Left cardiac atrium (tissue), 4 donors: ENCODE measurements at regions not wholly inside any gene's neighbourhood (a gene's known extent, or its start where the extent isn't known, plus 50 kb on each side); places are given as distances from the start of the nearest gene placed in this dataset.
"Not testable (repeated sequence)": the region's sequence is repeated elsewhere in the genome, so short reads cannot be mapped to it uniquely, and the experiment has no call there.

Experiments
- ATAC-seq, 2 donors: fragments of 200-7000 bp; cut with Tn5 transposase; one replicate each; pipeline ENCODE4 v1.9.1; 2020; ENCODE audit warnings: mild to moderate bottlenecking in 2 of 2, moderate library complexity in 2 of 2
- DNase-seq: peaks from one replicate; pipeline ENCODE4 v3.0.0-alpha.2; 2020
- intact Hi-C, 2 donors: fragments of 100-400 bp; cut with DNase I; formaldehyde crosslinking; loops; one replicate each; pipeline versions ENCODE4 v1.14.1 to v1.15.1; 2022 to 2023
- donor health status: DM: no; HTN: yes; CAD: no.
- donor health status: DM: no; HTN: yes; CAD: no; lungs with severe emphysema.
- donor health status: DM: yes; HTN: yes; CAD: no.
- donor health status: Dilated cardiomyopathy.

DNA sequence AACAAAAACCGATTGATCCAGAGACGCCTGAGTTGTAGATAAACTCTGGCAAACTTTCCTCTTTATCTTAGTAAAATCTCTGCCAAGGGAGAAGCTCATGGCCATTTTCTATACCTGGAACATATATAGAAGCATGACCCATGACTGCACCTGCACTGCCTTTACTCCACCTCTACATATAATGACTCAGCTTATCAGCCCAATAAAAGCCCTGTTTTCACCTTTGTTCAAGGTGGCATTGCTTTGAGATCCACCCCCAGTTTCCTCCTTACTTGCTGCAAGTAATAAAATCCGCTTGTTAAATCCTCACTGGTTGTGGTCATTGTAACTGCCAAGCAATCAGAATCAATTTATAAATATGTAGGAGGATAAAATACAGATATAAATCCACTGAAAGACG is 1280.4 kb downstream of the NSUN3 start:
- no peak for ATAC-seq
- intact Hi-C loops, result no loop called here
- DNase-seq, result no peak

DNA sequence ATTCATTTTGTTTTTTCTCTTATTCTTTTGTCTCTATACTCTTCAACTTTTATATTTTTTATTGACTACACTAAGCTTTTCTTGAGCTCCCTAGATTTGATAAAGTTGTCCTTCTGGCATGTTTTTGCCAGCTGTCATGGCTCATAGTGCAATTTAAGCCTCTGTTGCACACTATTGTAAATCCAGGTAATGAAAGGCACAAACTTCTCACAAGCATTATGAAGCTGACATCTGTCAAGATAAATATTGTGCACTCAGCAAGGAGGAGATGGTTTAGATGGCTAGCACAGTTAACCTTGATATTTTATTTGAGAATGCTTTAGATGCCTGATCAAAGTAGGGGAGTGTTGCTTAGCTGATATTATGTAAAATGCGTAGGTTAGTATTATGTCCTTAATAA is 1280.9 kb downstream of the NSUN3 start:
- intact Hi-C loops, result no loop called here
- ATAC-seq, result no peak
- no peak for DNase-seq

DNA sequence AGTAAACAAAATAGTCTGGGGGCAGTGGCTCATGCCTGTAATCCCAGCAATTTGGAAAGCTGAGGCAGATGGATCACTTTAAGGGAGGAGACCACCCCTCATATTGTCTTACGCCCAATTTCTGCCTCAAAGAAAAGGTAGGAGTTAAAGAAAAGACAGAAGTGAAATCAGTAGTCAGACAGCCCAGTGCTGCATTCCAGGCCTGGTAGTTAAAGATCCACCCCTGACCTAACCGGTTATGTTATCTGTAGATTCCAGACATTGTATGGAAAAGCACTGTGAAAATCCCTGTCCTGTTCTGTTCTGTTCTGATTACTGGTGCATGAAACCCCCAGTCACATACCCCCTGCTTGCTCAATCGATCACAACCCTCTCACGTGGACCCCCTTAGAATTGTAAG is 1285.1 kb downstream of the NSUN3 start:
- not testable (repeated sequence) for ATAC-seq, DNase-seq

DNA sequence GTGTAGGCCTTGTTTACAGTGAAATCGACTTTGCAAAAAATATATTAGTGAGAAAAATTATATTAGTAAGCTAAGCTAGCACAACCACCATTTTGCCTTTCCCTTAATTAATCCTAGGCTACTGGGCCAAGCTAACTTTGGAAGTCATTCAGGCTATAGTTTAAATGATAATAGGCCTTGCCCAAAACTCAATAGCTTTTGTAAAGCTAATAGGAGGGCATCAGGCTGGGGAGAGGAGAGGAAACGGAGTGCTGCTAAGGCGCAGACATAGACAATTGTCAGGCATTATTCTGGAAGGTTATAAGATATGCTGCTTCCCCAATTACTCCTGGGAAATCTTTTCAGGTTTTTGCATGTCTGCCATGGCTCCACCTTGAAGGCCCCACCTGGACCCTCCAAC is 1286.0 kb downstream of the NSUN3 start:
- intact Hi-C loops, result no loop called here
- DNase-seq (no peak), ATAC-seq (no peak)

More for the DNA sequence above, 1285.1 kb downstream of the NSUN3 start:
- intact Hi-C loops, result not testable (repeated sequence)

DNA sequence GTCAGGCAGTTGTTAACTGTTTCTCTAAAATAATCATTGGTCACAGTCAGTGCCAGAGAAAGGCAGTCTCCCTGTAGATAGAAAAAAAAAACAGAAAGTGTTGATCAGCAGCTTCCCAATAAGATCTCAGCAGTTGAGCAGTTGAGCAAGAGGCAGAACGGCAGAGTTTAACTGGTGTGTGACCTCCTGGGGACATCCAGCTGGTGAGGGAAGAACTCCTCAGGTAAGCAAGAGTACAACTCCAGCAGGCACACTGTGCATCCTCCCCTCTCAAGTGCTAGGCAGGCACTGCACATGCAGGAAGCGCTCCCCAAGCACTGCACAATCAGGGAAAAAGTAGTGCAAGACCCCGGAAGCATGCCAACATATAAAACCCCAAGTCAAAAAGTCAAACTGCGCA is 1287.2 kb downstream of the NSUN3 start:
- intact Hi-C loops, result no loop called here
- ATAC-seq (no peak), DNase-seq (no peak)

DNA sequence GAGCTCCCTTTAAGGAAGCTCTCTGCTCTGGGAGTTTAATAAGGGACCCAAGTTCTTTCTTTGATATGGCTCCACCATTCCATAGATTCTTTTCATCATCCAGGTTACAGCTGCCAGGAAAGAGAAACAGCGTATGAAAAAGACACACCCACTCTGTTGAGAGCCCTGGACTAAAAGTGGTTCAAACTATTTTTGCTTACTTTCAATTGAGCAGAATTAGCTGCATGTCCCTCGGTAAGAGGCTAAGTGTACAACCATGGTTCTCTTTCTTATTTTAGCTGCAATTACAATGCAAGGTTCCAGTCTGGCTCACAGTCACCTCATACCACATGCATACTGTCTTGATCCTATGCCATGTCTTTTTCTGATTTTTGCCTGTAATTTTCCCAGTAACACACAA is 1288.3 kb downstream of the NSUN3 start:
- ATAC-seq (no peak), DNase-seq (no peak)
- intact Hi-C loops, result no loop called here

DNA sequence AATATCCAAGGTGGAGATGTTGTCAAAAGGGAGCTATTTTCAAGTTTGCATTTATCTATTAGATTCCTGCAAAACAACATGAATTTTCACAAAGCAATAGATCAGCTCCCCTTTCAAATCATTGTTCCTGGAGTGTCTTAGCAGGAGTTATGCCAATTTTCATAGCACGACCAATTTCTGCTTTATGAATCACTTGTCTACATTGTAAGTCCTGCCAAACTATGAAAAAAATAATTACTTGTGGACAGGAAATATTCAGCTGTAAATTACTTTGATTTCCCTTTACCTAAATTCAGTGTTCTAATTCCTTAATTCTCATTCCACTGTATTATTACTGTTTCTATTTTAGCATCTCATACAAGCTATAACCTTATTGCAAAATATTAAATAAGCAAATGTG is 1289.6 kb downstream of the NSUN3 start:
- intact Hi-C loops, result no loop called here
- DNase-seq, result no peak
- no peak for ATAC-seq

DNA sequence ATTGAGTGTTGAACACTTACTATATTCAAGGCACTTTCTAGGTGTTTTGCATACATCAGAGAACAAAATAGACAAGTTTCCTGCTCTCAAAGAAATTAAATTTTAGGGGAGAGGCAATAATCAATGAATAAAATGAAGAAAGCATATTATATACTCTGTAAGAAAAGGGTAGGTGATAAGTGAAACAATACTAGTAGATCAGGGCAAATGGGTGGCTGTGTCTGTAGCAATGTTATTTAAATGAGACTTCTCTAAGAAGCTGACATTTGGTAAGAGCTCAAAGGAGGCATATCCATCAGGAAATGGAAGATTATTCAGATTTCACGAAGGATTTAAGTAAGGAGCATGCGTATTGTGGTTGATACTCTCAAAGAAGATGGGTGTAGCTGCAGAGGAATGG is 1291.6 kb downstream of the NSUN3 start:
- intact Hi-C loops, result no loop called here
- no peak for DNase-seq
- no peak for ATAC-seq

DNA sequence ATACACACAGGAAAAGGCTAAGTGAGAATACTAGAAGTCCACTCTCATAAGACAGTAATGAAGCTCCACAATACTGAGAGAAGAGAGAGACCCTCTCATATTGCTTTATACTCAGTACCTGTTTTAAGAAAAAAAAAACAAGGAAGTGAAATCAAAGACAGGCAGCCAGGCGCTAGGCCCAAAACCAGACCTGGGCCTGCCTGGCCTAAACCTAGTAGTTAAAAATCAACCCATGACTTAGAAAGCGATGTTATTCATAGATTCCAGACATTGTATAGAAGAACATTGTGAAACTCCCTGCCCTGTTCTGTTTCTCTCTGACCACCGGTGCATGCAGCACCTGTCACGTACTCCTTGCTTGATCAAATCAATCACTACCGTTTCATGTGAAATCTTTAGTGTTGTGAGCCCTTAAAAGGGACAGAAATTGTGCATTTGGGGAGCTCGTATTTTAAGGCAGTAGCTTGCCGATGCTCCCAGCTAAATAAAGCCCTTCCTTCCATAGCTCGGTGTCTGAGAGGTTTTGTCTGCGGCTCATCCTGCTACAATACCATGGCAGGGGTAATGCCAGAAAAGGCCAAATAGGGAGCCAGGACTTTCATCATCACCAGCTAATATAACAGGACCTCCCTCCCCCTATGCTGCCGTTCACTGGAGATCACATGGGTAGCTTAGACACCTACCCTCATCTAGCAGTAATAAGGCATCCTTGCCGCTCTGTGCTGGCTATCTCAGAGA is 1294.1 kb downstream of the NSUN3 start:
- ATAC-seq (no peak), DNase-seq (no peak)
- intact Hi-C loops, result no loop called here

DNA sequence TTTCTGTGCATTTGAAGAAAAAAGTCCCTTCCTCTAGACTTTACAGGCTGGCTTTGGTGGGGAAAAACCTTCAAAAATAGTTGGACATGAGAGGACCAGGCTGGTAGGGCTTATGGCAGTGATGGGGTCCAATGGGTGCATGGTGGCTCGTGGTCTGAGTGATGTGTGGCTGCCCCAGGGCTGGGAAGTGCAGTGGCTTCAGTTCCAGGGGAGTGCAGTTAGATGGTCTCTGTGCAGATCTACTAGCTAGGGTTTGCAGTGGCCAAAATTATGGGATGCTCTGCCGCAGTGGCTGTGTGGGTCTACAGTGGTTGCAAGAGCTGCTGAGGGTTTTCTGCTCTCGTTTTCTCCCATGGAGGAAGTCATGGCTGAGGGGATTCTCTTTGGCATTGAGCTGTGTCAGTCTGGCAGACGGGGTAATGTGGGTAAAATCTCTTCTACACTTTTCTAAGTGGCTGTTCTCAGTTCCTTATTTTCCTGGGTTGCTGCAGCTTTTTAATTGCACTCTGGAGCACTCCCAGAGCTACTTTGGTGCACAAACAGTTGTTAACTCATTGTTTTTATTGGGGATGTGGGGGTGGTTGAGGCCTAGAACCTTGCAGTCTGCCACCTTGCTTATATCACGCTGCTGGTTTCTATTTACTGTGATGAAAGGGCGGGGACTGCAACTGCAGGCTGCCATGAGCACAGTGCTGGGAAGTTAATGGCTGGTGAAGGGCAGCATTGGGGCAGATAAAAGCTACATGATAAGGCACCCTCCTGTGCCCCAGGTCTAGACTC is 1324.6 kb downstream of the NSUN3 start:
- no peak for ATAC-seq
- no peak for DNase-seq
- intact Hi-C loops, result no loop called here

DNA sequence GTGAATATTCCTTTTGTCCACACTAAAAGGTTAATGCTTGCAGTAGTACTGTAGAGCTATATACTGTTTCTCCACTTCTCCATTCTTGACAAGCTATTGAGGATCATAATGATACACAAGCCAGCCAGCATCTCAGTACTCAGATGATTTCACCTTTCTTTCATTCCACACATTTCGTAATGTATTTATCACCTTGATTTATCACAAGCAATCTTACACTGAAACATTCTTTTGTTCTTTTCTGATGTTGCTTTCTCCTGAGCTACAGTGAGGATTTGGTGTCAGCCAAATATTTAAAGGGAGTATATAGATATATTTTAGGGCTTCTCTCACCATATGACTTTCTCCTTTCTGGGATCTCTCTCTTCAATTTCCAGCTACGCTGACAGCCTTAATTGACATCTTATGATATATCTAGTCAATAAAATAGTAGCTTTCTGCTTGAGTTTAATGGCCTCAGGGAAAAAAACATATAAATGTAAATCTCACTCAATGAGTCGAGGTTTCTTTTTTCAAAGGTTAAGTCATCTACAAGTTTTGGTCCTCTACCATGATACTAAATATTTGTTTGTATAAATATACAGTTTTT is 1327.0 kb downstream of the NSUN3 start:
- ATAC-seq, result no peak
- intact Hi-C loops, result no loop called here
- no peak for DNase-seq

DNA sequence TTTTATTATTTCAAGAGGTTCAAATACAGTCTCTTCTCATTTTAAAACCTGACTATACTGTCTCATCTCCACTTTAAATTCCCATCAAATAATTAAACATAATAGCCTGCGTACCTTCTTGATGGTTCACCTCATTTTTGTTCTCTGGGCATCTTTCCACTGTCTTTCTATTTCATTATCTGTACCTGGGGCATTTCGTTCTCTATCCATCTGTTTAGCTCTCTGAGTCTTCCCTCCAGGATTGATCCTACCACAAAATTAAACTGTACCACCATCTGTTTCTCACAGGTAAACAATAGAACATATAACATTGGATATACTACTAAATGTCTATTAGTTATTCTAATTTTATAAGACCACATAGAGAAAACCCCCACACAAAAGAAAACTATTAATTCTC is 1331.4 kb downstream of the NSUN3 start:
- DNase-seq (no peak), ATAC-seq (no peak)
- intact Hi-C loops, result no loop called here

DNA sequence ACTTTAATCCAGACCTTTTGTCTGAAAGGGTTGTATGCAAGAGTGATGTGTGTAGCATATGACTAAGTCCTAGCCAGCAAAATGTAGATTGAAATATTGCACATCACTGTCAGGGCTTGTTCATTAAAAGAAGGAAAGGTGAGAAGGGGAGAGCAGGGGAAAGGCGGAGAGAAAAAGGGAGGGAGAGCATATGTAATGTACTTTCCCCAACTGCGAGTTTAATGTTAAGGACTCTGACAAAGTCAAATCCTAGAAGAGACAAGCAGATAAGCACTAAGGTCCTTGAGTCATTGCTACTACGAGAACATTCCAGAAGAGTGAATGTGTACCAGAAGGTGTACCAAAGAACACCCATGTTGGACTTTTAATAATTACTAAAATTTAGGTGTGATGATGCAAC is 1336.7 kb downstream of the NSUN3 start:
- intact Hi-C loops, result no loop called here
- ATAC-seq, result no peak

DNA sequence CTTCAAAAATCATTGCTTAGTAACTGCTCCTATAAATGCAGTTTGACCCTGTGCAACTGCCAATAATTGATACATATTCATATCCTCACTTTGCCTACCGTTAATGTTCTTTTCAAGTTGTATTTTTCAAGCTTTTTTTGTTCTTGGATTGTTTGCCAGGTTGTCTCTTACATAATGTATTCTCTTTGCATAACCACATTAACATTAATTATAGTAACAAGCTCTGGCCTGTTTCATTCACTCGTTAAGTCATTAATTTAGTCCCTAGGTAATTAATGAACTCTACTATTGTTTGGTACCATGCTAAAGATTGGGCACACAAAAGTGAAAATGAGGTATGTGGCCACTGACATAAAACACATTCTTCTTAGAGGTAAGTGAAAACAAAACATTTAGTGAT is 1338.8 kb downstream of the NSUN3 start:
- DNase-seq (no peak), ATAC-seq (no peak)
- intact Hi-C loops, result no loop called here

More for the DNA sequence above, 1336.7 kb downstream of the NSUN3 start:
- no peak for DNase-seq

DNA sequence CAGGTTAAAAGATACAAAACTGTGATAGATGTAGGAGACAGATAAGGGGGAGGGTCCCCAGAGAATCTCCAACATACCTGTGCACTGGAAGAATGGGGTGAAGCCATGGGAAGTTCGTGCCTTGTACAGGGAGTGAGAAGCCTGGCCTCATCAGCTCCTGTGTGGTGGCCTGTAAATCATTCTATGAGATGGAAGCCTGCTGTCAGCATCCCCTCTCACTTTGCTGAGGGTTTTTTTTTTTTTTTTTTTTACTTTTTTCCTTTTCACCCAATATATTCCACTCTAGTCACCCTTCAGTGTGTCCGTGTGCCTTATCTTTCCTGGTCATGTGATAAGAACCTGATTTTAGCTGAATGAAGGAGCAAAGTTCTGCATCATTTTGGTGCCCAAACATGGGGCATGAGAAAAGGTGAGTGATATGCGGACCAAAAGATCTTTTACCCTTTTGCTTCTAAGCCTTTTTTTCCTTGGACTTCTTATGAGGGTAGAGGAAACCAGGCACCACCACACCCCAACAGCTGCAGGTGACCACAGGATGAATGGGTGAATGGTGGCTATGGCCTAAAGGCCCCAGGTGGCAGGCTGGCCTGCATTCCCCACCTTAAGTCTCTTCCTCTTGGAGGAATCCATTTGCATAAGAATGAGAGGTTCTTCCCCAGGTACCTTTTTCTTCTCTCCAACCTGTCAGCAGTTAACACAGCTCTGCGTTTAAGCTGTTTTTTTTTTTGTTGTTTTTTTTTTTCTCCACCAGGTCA is 1345.0 kb downstream of the NSUN3 start:
- intact Hi-C loops, result no loop called here
- ATAC-seq (no peak), DNase-seq (no peak)

DNA sequence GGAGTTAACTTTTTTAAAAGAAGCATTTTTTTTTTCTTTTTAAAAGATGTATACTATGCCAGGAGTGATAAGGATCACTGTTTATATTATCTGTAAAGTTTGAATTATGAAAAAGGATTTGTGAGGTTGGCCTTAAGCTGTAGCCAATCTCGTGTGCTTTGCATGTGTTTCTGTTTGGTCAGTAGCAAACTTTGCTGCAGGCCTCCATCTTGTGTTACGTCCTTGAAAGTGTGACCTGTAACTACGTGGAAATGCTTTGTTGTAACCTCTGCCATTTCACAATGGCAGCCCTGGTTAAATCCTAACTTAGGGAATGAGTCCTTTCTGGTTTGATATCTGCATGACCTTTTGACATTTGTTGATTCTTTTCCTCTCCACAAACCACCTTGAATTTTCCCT is 1345.6 kb downstream of the NSUN3 start:
- DNase-seq (no peak), ATAC-seq (no peak)
- intact Hi-C loops, result no loop called here

DNA sequence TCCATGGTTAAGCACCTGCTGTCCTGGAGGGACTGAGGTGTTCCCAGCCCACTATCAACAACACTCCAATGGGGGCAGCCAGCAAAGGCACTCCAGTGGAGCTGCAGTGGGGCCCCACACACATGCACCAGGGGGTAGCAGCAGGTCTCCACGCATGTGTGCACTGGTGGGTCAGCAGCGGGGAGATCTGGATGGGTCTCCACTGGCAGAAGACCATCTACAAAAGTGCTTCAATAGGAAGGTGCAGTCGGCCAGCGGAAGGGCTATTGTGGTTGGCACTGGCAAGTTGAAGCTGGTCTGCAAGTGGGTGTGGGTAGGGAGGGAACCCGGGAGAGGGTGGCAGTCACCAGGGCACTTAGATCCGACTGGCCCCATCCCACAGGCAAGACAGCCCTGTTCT is 1355.4 kb downstream of the NSUN3 start:
- no peak for ATAC-seq

DNA sequence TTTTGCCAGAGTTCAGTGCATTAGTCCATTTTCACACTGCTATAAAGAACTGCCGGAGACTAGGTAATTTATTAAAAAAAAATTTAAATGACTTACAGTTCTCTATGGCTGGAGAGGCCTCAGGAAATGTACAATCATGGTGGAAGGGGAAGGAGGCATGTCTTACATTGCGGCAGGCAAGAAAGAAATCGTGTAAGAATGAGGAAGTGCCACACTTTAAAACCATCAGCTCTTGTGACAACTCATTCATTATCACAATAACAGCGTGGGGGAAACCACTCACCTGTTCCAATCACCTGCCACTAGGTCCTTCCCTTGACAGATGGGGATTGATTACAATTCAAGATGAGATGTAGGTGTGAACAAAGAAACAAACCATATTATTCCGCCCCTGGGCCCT is 1361.4 kb downstream of the NSUN3 start:
- ATAC-seq (no peak), DNase-seq (no peak)
- intact Hi-C loops, result no loop called here

More for the DNA sequence above, 1355.4 kb downstream of the NSUN3 start:
- intact Hi-C loops, result no loop called here
- DNase-seq, result no peak

DNA sequence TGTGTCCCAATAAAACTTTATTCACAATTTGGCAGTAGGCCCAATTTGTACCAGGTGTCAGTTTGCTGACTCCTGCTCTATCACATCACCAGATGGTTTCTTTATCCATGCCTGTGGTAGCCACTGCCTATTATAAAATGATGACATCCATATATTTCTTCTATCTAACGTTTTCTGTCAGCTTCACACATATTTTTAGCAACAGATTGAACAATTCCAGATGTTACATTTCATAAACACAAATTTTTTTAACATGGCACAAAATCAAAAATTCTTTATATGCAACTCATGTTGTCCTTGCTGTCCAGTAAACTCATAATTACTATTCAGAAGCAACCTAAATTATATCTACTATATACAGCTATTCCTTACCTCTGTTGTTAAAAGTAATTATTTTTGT is 1371.6 kb downstream of the NSUN3 start:
- DNase-seq (no peak), ATAC-seq (no peak)
- intact Hi-C loops, result no loop called here

DNA sequence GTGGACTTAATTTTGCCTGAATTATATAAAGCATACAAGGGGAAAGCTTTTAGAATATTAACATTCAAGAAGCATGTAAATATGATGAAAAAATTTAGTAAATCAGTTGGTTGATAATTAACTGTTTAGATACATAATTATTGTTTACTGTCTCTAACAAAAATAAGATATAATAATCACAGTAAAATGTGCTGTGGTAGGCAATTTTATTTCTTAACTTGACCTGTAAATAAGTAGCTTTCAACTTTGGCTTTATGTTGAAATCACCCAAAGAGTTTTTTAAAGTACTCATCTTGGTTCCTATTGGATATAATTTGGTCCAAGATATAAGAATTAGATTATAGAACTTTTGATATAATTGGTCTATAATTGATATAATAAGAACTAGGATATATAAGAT is 1374.5 kb downstream of the NSUN3 start:
- ATAC-seq (no peak), DNase-seq (no peak)
- intact Hi-C loops, result no loop called here
